ENCODE measurements at regions not wholly inside any gene's neighbourhood (a gene's known extent, or its start where the extent isn't known, plus 50 kb on each side); places are given as distances from the start of the nearest gene placed in this dataset.

- CTCF ChIA-PET, result no interaction called here
- POLR2A ChIA-PET, result no interaction called here
Observed at GRCh38 chr13:67652887-67653286, 422.8 kb upstream of the PCDH9 start.

- ChIA-PET POLR2A (no interaction called here), CTCF (no interaction called here)
Observed at GRCh38 chr13:67651908-67652465, 421.9 kb upstream of the PCDH9 start.

- ChIA-PET POLR2A (no interaction called here), CTCF (no interaction called here)
Observed at GRCh38 chr13:67650471-67650870, 420.3 kb upstream of the PCDH9 start.

- ChIA-PET CTCF (no interaction called here), POLR2A (no interaction called here)
Observed at GRCh38 chr13:67645874-67646467, 415.8 kb upstream of the PCDH9 start.

- ChIA-PET CTCF (no interaction called here), POLR2A (no interaction called here)
Observed at GRCh38 chr13:67643516-67644055, 413.4 kb upstream of the PCDH9 start.

GRCh38 chr13:67642657-67643056 lies 412.5 kb upstream of the PCDH9 start:
- ChIA-PET POLR2A (no interaction called here), CTCF (no interaction called here)

DNA sequence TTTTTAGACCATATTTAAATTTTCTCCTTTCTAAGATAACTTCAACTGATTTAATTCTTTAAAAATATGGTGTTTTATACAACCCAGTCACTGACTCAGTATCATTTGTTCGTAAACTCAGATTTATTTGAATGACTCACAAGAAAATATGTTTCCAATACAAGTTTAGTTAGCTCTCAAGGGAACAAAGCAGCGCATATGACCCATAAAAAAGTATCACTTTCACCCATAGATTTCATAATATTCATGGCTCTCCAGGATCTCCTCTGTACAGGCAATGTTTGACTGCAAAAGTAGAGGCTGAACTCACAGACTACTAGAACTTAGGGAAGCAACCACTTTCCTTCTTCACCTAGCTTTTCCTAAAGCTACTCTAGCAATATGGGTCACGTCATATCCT lies 405.6 kb upstream of the PCDH9 start:
- POLR2A ChIA-PET, result no interaction called here

DNA sequence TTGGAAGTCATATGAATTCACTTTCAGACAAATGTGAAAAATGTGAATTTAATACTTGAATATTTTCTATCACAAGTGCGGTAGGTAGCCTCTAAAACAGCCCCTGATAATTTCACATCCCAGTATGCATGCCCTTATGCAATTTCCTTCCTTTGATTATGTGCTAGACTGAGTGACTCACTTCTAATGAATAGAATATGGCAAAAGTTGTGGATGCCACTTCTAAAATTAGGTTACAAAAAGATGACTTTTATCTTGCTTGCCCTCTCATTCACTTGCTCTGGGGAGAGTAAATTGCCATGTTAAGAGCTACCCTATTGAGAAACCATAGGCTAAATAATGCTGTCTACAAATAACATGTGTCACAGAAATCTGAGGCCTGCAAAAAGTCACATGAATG lies 402.5 kb upstream of the PCDH9 start:
- POLR2A ChIA-PET, result no interaction called here
- CTCF ChIA-PET, result no interaction called here

More for the DNA sequence above, 405.6 kb upstream of the PCDH9 start:
- CTCF ChIA-PET, result no interaction called here

GRCh38 chr13:67630640-67631039 lies 400.5 kb upstream of the PCDH9 start:
- ChIA-PET POLR2A (no interaction called here), CTCF (no interaction called here)

DNA sequence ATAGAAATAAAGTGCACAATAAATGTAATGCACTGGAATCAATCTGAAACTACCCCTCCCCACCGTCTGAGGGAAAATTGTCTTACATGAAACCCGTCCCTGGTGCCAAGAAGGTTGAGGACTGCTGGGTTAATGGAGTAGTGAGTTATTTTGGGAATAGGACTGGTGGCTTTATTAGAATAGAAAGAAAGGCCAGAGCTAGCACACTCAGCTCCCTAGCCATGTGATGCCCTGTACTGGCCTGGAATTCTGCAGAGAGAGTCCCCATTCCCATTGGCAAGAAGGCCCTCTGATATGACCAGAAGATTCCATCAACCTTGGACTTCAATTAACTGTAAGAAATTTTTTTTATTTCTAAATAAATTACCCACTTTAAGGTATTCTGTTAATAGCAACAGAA lies 393.5 kb upstream of the PCDH9 start:
- POLR2A ChIA-PET, result no interaction called here
- CTCF ChIA-PET, result no interaction called here

DNA sequence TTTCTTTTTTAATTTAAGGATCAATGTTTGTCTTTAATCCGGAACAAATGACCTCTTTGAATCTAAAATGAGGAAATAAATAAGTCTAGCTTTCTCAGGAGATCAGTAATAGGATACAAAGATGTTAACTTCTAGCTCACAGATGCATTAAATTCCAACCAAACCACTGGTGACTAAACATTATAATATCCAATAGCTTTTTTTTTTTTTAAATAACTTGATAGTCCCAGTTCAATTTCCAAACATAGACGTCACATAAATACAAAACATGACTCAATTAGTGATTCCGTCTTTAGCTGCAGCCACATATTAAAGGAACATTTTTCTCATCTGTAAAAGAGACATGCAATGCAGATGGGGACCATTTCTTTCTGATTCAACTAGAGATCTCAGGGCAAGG lies 390.5 kb upstream of the PCDH9 start:
- ChIA-PET CTCF (no interaction called here), POLR2A (no interaction called here)

DNA sequence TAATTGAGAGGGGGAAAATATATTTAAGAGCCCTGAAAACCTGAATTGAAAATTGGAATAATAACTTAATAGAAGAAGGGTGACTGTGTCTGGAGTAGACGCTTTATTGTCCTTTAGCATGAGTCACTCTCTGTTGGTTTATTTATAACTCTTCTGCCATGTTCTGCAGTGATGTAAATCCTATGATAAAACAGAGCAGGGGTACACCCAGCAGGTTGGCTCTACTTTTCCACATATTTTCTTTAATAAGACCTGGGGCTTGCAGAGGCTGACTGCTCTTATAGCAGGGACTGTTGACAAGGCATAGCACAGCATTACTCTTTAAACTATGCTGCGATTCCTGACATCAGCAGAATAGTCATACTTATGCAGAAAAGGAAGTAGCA lies 389.9 kb upstream of the PCDH9 start:
- ChIA-PET CTCF (no interaction called here), POLR2A (no interaction called here)

DNA sequence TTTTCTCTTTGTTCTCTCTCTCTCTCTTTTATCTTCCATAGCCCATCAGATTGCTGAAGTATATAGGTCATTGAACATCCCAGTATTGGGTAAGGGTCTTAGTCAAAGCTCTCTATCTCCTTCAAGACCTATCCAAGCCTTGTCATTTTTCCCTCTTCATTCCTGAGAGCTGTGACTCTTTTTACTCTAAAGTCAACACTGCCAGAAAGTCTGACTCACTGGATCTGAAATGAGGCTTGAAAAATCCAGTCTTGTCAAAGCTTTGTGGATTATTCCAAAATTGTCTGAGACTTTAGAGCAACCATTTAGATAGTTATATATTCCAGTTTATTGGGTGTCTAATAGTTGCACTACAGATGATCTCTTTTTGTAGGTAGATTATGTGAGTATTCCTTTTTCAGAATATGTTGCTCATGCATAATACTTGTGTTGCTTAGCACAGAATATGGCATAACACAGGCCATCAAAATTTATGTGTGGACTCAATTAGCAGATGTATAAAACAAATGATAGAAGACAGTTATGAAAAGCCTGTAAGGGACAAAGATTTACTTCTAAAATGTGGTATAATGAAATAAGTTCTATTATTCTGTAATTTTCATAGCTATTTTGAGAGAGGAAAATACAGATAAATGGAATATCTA lies 389.3 kb upstream of the PCDH9 start:
- CTCF ChIA-PET, result no interaction called here
- POLR2A ChIA-PET, result no interaction called here

- POLR2A ChIA-PET, result no interaction called here
- CTCF ChIA-PET, result no interaction called here
Observed at GRCh38 chr13:67614579-67614978, 384.4 kb upstream of the PCDH9 start.

GRCh38 chr13:67614013-67614412 lies 383.9 kb upstream of the PCDH9 start:
- ChIA-PET CTCF (no interaction called here), POLR2A (no interaction called here)

- POLR2A ChIA-PET, result no interaction called here
- CTCF ChIA-PET, result no interaction called here
Observed at GRCh38 chr13:67588607-67589006, 358.5 kb upstream of the PCDH9 start.

DNA sequence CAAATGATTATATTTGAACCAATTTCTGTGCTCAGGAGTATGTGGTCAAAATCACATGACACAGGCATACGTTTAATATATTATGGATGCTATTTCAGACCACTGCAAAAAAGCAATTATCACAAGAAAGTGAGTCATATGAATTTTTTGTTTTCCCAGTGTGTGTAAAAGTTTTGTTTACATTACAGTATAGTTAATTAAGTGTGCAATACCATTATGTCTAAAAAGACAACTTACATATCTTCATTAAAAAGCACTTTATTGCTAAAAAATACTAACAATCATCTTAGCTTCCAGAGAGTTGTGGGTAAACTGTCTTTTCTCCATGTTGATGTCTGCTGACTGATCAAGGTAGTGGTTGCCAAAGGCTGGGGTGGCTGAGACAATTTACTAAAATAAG lies 347.2 kb upstream of the PCDH9 start:
- ChIA-PET CTCF (no interaction called here), POLR2A (no interaction called here)

GRCh38 chr13:67574320-67575233 lies 344.4 kb upstream of the PCDH9 start:
- ChIA-PET CTCF (no interaction called here), POLR2A (no interaction called here)

DNA sequence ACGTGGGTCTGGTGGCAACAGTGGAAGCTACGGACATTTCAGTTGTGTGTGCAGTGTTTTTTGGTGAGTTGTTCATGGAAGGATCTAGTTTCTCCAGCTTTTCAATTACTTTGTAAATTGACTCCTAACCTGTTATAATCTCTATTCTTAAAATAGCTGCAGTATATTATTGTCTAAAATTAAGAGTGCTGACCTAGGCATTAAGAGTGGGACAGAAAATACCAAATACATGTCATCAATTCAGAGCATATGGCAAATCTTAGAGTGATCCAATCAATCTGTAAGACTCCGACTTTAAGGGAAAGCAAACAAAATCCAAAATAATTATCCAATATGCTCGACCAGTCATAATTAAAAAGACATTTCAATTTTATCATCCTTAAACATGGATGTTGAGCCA lies 338.1 kb upstream of the PCDH9 start:
- CTCF ChIA-PET, result no interaction called here
- POLR2A ChIA-PET, result no interaction called here

- ChIA-PET POLR2A (no interaction called here), CTCF (no interaction called here)
Observed at GRCh38 chr13:67557642-67558241, 327.6 kb upstream of the PCDH9 start.

GRCh38 chr13:67557118-67557517 lies 327.0 kb upstream of the PCDH9 start:
- POLR2A ChIA-PET, result no interaction called here

More at GRCh38 chr13:67557118-67557517, 327.0 kb upstream of the PCDH9 start:
- CTCF ChIA-PET, result no interaction called here
